ENCODE measurements at regions not wholly inside any gene's neighbourhood (a gene's known extent, or its start where the extent isn't known, plus 50 kb on each side); places are given as distances from the start of the nearest gene placed in this dataset.

DNA sequence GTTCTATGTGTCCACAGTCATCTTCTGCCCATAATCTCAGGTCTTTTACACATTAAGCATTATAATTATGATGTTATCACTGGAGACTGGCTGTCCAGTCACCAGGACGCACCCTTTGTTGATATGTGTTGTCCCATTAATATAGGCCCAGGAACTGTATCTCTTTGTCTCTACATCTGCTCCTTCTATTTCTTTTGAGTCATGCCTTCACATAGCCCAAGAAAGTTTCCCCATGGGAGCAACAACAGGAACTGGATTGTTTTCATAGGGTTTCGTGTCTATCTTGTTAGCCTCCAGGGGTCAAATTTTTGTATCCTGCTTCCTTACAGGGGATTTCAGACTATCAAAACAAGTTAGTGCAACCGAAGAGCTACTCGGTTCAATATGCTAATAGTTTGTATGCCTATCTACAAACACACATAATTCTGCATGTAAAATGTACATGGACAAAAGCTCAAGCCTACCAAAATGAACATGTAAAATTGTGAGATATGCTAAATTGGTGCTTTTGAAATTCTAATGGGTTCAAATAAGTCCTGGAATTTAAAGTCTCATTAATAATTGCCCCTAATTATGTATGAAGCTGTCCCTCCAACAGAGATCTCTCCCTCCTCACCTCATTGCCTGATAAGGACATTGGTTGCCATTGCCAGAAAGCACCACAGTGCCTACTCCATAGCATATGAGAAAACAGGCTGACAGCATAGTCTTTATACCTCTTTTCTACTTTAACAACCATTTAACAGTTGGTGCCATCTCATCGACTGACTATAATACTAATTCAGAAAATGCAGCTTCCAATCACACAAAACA is 99.8 kb upstream of the DIO2 start:
- CTCF ChIA-PET = no interaction called here
- no peaks in the 10 kb centered on the region for H3K27me3 ChIP-seq (ENCODE audit: control insufficient read depth in 2 of 2, insufficient read depth in 2 of 2, low read length in 2 of 2)
- H3K4me1 ChIP-seq (ENCODE audit: control insufficient read depth, extremely low read depth, insufficient read depth, low read length) = no peaks in the 10 kb centered on the region
- no peak overlapping the region for H3K4me3 ChIP-seq (replicated peaks in 1 of 3; ENCODE audit: insufficient read depth in 1 of 3, low read depth in 1 of 3, low read length in 3 of 3)
- DNase-seq (ENCODE audit: low read depth, low spot score) (peak; percentile 77), FAIRE-seq (no peak)
- H2AFZ ChIP-seq (ENCODE audit: low read depth, low read length) = no peak overlapping the region
- no peaks in the 10 kb centered on the region for H3K36me3 ChIP-seq (ENCODE audit: control insufficient read depth in 2 of 2, extremely low read depth in 1 of 2, insufficient read depth in 2 of 2, low read length in 2 of 2)
- H3K9me3 ChIP-seq (replicated peaks; ENCODE audit: control insufficient read depth, insufficient read depth, low read length) = no peaks in the 10 kb centered on the region
- intact Hi-C loops (cut with micrococcal nuclease) = no loop called here
- TF ChIP-seq POLR2AphosphoS5 (IDR thresholded peaks at IDR 0.05; ENCODE audit: insufficient read depth, low read depth, low read length) = peak; percentile 30
- peak; percentile 68 for TF ChIP-seq FOS (IDR thresholded peaks at IDR 0.05; ENCODE audit: borderline replicate concordance, insufficient read depth, low read length)
- TF ChIP-seq GATA2 (IDR thresholded peaks at IDR 0.05; ENCODE audit: insufficient read depth, insufficient read length, low read depth, low read length) = peak; percentile 82
- no peak for TF ChIP-seq JUN (IDR thresholded peaks at IDR 0.05; ENCODE audit: borderline replicate concordance, insufficient read depth, insufficient read length, low read depth)
- H3K9ac ChIP-seq (replicated peaks; ENCODE audit: extremely low read depth, insufficient read depth, low read length) = no peak overlapping the region
- no peak overlapping the region for H3K27ac ChIP-seq (ENCODE audit: insufficient read depth, low read depth, low read length)
- no TSS peak for BruUV-seq (replicated peaks)
- H4K20me1 ChIP-seq (replicated peaks; ENCODE audit: control insufficient read depth, extremely low read depth, insufficient read depth, low read length) = no peaks in the 10 kb centered on the region
- dilution Hi-C loops (cut with MboI; ENCODE audit: extremely low pct_ligation_motif_present, low sequenced_read_pairs) = no loop called here
- POLR2A ChIA-PET = no interaction called here
- no peak overlapping the region for H3K4me2 ChIP-seq (ENCODE audit: insufficient read depth, low read length)
- H3K9me1 ChIP-seq (replicated peaks; ENCODE audit: control insufficient read depth, extremely low read depth, insufficient read depth, low read length) = no peaks in the 10 kb centered on the region
- no peaks in the 10 kb centered on the region for H3K79me2 ChIP-seq (ENCODE audit: control insufficient read depth, insufficient read depth, low read length)

DNA sequence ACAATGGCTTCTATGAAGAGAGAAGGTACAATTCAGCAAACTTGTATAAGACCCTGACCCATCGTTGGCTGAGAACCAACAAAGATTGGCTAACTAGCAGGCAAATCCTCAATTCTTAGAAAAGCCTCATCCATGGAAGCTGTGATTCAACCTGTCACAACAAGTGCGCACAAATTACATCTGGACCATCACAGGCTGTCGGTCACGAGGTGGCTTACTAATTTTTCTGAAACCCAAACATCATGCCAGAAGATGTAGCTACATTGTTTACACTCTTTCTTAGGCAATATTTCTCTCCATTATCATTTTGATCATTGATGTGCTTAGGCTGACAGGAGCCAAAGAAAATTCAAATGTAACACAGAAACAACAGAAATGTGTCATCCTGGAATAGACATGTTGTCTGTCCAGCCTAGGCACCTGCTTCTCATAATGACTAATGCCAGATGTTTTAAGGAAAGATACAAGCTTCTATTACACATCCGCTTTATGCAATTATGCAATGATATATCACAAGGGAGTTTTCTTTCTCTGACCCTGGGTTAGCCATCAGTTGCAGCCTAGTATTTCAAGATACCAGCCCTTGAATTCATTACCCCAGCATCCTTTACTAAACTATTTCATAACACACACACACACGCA is 92.9 kb upstream of the DIO2 start:
- H3K4me1 ChIP-seq (ENCODE audit: control insufficient read depth, extremely low read depth, insufficient read depth, low read length) = no peaks in the 10 kb centered on the region
- H3K27me3 ChIP-seq (ENCODE audit: control insufficient read depth in 2 of 2, insufficient read depth in 2 of 2, low read length in 2 of 2) = no peaks in the 10 kb centered on the region
- TF ChIP-seq GATA2 (IDR thresholded peaks at IDR 0.05; ENCODE audit: insufficient read depth, insufficient read length, low read depth, low read length) (no peak), POLR2A (IDR thresholded peaks at IDR 0.05; ENCODE audit: low read depth, low read length) (no peak), EZH2 (IDR thresholded peaks at IDR 0.05; ENCODE audit: borderline replicate concordance, low read depth, low read length, severe bottlenecking) (no peak), POLR2AphosphoS5 (IDR thresholded peaks at IDR 0.05; ENCODE audit: insufficient read depth, low read depth, low read length) (no peak), MYC (IDR thresholded peaks at IDR 0.05; ENCODE audit: low read depth, low read length) (no peak), FOS (IDR thresholded peaks at IDR 0.05; ENCODE audit: borderline replicate concordance, insufficient read depth, low read length) (no peak), JUN (IDR thresholded peaks at IDR 0.05; ENCODE audit: borderline replicate concordance, insufficient read depth, insufficient read length, low read depth) (no peak)
- TF ChIP-seq, protein P1, sequence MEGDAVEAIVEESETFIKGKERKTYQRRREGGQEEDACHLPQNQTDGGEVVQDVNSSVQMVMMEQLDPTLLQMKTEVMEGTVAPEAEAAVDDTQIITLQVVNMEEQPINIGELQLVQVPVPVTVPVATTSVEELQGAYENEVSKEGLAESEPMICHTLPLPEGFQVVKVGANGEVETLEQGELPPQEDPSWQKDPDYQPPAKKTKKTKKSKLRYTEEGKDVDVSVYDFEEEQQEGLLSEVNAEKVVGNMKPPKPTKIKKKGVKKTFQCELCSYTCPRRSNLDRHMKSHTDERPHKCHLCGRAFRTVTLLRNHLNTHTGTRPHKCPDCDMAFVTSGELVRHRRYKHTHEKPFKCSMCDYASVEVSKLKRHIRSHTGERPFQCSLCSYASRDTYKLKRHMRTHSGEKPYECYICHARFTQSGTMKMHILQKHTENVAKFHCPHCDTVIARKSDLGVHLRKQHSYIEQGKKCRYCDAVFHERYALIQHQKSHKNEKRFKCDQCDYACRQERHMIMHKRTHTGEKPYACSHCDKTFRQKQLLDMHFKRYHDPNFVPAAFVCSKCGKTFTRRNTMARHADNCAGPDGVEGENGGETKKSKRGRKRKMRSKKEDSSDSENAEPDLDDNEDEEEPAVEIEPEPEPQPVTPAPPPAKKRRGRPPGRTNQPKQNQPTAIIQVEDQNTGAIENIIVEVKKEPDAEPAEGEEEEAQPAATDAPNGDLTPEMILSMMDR (IDR thresholded peaks at IDR 0.05; ENCODE audit: extremely low read depth in 1 of 2, insufficient read depth in 1 of 2, low read depth in 1 of 2, low read length in 2 of 2) = no peak
- TF ChIP-seq, protein P2, sequence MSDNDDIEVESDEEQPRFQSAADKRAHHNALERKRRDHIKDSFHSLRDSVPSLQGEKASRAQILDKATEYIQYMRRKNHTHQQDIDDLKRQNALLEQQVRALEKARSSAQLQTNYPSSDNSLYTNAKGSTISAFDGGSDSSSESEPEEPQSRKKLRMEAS (IDR thresholded peaks at IDR 0.05; ENCODE audit: insufficient read depth, insufficient read length) = no peak
- no peaks in the 10 kb centered on the region for H3K9me1 ChIP-seq (replicated peaks; ENCODE audit: control insufficient read depth, extremely low read depth, insufficient read depth, low read length)
- H3K79me2 ChIP-seq (ENCODE audit: control insufficient read depth, insufficient read depth, low read length) = no peaks in the 10 kb centered on the region
- FAIRE-seq (no peak), DNase-seq (ENCODE audit: low read depth, low spot score) (no peak)
- ChIA-PET CTCF (no interaction called here), POLR2A (no interaction called here)
- no peak overlapping the region for H2AFZ ChIP-seq (ENCODE audit: low read depth, low read length)
- BruUV-seq (replicated peaks) = no TSS peak
- no peaks in the 10 kb centered on the region for H3K9me3 ChIP-seq (replicated peaks; ENCODE audit: control insufficient read depth, insufficient read depth, low read length)
- dilution Hi-C loops (cut with MboI; ENCODE audit: extremely low pct_ligation_motif_present, low sequenced_read_pairs) (no loop called here), intact Hi-C loops (cut with micrococcal nuclease) (no loop called here)
- H3K4me3 ChIP-seq (replicated peaks in 1 of 3; ENCODE audit: insufficient read depth in 1 of 3, low read depth in 1 of 3, low read length in 3 of 3) = no peak overlapping the region
- no peaks in the 10 kb centered on the region for H3K36me3 ChIP-seq (ENCODE audit: control insufficient read depth in 2 of 2, extremely low read depth in 1 of 2, insufficient read depth in 2 of 2, low read length in 2 of 2)
- H3K9ac ChIP-seq (replicated peaks; ENCODE audit: extremely low read depth, insufficient read depth, low read length) = no peak overlapping the region
- no peak overlapping the region for H3K4me2 ChIP-seq (ENCODE audit: insufficient read depth, low read length)
- no peak overlapping the region for H3K27ac ChIP-seq (ENCODE audit: insufficient read depth, low read depth, low read length)
- no peaks in the 10 kb centered on the region for H4K20me1 ChIP-seq (replicated peaks; ENCODE audit: control insufficient read depth, extremely low read depth, insufficient read depth, low read length)

Measured in endothelial cell of umbilical vein (primary cell).